ENCODE measurements at regions not wholly inside any gene's neighbourhood (a gene's known extent, or its start where the extent isn't known, plus 50 kb on each side); places are given as distances from the start of the nearest gene placed in this dataset.

- no peaks in the 10 kb centered on the region for H3K9me2 ChIP-seq (replicated peaks; ENCODE audit: low read length)
- intact Hi-C loops (cut with micrococcal nuclease): no loop called here
- ChIA-PET POLR2A (ENCODE audit: unreplicated experiment) (no interaction called here), CTCF (no interaction called here)
- no peak overlapping the region for H3K9ac ChIP-seq (ENCODE audit: low read length)
- no peak for ATAC-seq
- H3K4me2 ChIP-seq (ENCODE audit: low read length): no peak overlapping the region
- no peaks in the 10 kb centered on the region for H3K79me2 ChIP-seq (ENCODE audit: low read length)
- no peak overlapping the region for H3K27ac ChIP-seq (ENCODE audit: low read length)
- H3K36me3 ChIP-seq (ENCODE audit: low read depth, low read length): no peaks in the 10 kb centered on the region
- BruUV-seq (replicated peaks): no TSS peak
- H3F3A ChIP-seq (ENCODE audit: low read length, unreplicated experiment): no peaks in the 10 kb centered on the region
- no peak overlapping the region for H3K4me3 ChIP-seq (ENCODE audit: low read length)
- H3K9me3 ChIP-seq (ENCODE audit: low read length): no peaks in the 10 kb centered on the region
- H3K27me3 ChIP-seq (ENCODE audit: low read length): no peaks in the 10 kb centered on the region
- no peak overlapping the region for H2AFZ ChIP-seq (ENCODE audit: low read length)
- TF ChIP-seq EZH2 (IDR thresholded peaks at IDR 0.05; ENCODE audit: low read length, unreplicated experiment) (no peak), EZH2phosphoT487 (IDR thresholded peaks at IDR 0.05; ENCODE audit: borderline replicate concordance, low read length) (no peak), CTCF (conservative IDR thresholded peaks at IDR 0.05; ENCODE audit: low read depth, low read length) (no peak)
- H4K20me1 ChIP-seq (ENCODE audit: low read length): no peaks in the 10 kb centered on the region
- DNase-seq: no peak
- H3K4me1 ChIP-seq (ENCODE audit: insufficient read depth, low read length): no peaks in the 10 kb centered on the region
Measured at GRCh38 chr18:51621864-51622160, 424.3 kb upstream of the MEX3C start.

DNA sequence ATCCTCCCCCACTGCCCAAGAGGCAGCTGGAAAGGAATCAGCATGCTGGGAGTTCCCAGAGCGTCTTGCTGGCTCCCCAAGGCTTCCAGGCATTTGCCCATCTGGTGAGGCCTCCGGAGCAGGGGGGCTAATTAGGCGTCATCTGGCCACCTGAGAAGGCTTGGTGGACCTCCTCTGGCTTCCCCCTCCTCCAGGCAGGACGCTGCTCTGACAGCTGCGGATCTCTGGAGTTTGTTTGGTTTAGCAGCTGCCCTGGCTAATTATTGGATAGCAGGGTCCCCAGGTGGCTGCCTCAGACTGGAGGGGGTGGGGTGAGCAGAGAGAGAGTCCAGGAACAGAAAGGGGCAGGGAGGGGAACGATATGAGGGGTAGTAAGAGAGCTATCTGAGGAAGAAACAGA lies 425.2 kb upstream of the MEX3C start:
- ChIA-PET CTCF (no interaction called here), POLR2A (ENCODE audit: unreplicated experiment) (no interaction called here)
- no peak overlapping the region for H3K4me3 ChIP-seq (ENCODE audit: low read length)
- no peaks in the 10 kb centered on the region for H3K79me2 ChIP-seq (ENCODE audit: low read length)
- H3K9me3 ChIP-seq (ENCODE audit: low read length): no peaks in the 10 kb centered on the region
- no peaks in the 10 kb centered on the region for H3F3A ChIP-seq (ENCODE audit: low read length, unreplicated experiment)
- H4K20me1 ChIP-seq (ENCODE audit: low read length): no peaks in the 10 kb centered on the region
- ATAC-seq: no peak
- H3K9me2 ChIP-seq (replicated peaks; ENCODE audit: low read length): no peaks in the 10 kb centered on the region
- intact Hi-C loops (cut with micrococcal nuclease): no loop called here
- no peak overlapping the region for H2AFZ ChIP-seq (ENCODE audit: low read length)
- no peaks in the 10 kb centered on the region for H3K27me3 ChIP-seq (ENCODE audit: low read length)
- H3K36me3 ChIP-seq (ENCODE audit: low read depth, low read length): no peaks in the 10 kb centered on the region
- DNase-seq: no peak
- no TSS peak for BruUV-seq (replicated peaks)
- H3K9ac ChIP-seq (ENCODE audit: low read length): no peak overlapping the region
- H3K4me1 ChIP-seq (ENCODE audit: insufficient read depth, low read length): no peaks in the 10 kb centered on the region
- no peak overlapping the region for H3K4me2 ChIP-seq (ENCODE audit: low read length)
- H3K27ac ChIP-seq (ENCODE audit: low read length): no peak overlapping the region
- TF ChIP-seq EZH2phosphoT487 (IDR thresholded peaks at IDR 0.05; ENCODE audit: borderline replicate concordance, low read length) (no peak), CTCF (conservative IDR thresholded peaks at IDR 0.05; ENCODE audit: low read depth, low read length) (no peak), EZH2 (IDR thresholded peaks at IDR 0.05; ENCODE audit: low read length, unreplicated experiment) (no peak)

DNA sequence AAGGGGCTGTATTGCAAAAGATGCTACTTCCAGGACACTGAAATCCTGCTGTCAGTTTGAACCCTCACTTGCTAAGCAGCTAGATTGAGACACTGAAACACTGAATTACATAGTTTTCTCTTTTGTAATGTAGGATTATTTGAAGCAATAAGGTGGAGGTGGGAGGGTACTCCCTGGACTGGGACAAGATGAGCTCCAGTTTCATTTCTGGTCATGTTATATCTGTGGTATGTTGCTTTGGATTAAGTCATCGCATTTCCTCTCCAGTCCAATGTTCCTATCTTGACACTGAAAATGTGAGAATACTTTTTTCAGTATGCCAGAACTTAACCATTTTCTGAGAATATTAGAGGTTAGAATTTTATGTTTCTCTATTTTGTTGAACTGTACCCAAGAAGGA lies 426.2 kb upstream of the MEX3C start:
- no peak for DNase-seq
- H3F3A ChIP-seq (ENCODE audit: low read length, unreplicated experiment): no peaks in the 10 kb centered on the region
- BruUV-seq (replicated peaks): no TSS peak
- H4K20me1 ChIP-seq (ENCODE audit: low read length): no peaks in the 10 kb centered on the region
- no peaks in the 10 kb centered on the region for H3K9me3 ChIP-seq (ENCODE audit: low read length)
- H3K9me2 ChIP-seq (replicated peaks; ENCODE audit: low read length): no peaks in the 10 kb centered on the region
- ATAC-seq: no peak
- CTCF ChIA-PET: no interaction called here
- no peak overlapping the region for H3K4me3 ChIP-seq (ENCODE audit: low read length)
- H3K9ac ChIP-seq (ENCODE audit: low read length): no peak overlapping the region
- intact Hi-C loops (cut with micrococcal nuclease): no loop called here
- H3K79me2 ChIP-seq (ENCODE audit: low read length): no peaks in the 10 kb centered on the region
- no peak overlapping the region for H2AFZ ChIP-seq (ENCODE audit: low read length)
- no peak for TF ChIP-seq EZH2 (IDR thresholded peaks at IDR 0.05; ENCODE audit: low read length, unreplicated experiment)
- TF ChIP-seq EZH2phosphoT487 (IDR thresholded peaks at IDR 0.05; ENCODE audit: borderline replicate concordance, low read length): no peak
- TF ChIP-seq CTCF (conservative IDR thresholded peaks at IDR 0.05; ENCODE audit: low read depth, low read length): no peak
- H3K4me2 ChIP-seq (ENCODE audit: low read length): no peak overlapping the region
- no peak overlapping the region for H3K27ac ChIP-seq (ENCODE audit: low read length)
- H3K27me3 ChIP-seq (ENCODE audit: low read length): no peaks in the 10 kb centered on the region
- no peaks in the 10 kb centered on the region for H3K36me3 ChIP-seq (ENCODE audit: low read depth, low read length)
- POLR2A ChIA-PET (ENCODE audit: unreplicated experiment): no interaction called here
- H3K4me1 ChIP-seq (ENCODE audit: insufficient read depth, low read length): no peaks in the 10 kb centered on the region
